BE2C (cell line): ENCODE measurements at regions not wholly inside any gene's neighbourhood (a gene's known extent, or its start where the extent isn't known, plus 50 kb on each side); places are given as distances from the start of the nearest gene placed in this dataset.
"Not testable (repeated sequence)": the region's sequence is repeated elsewhere in the genome, so short reads cannot be mapped to it uniquely, and the experiment has no call there.

Experiments
- DNase-seq: peaks from one replicate; pipeline ENCODE4 v3.0.0-alpha.2; 2020
- H3K27me3 ChIP-seq: fragments of 250-450 bp; sonication (Bioruptor Pico); 2 replicates; pipeline ENCODE4 v1.5.1; 2020; ENCODE audit warnings: mild to moderate bottlenecking
- H3K36me3 ChIP-seq: fragments of 250-450 bp; sonication (Bioruptor Pico); 2 replicates; pipeline ENCODE4 v1.5.1; 2020; ENCODE audit warnings: mild to moderate bottlenecking
- H3K4me1 ChIP-seq: fragments of 250-450 bp; sonication (Bioruptor Pico); 2 replicates; pipeline ENCODE4 v1.5.1; 2020
- H3K4me3 ChIP-seq: 2 replicates; pipeline ENCODE4 v1.5.1; 2011; ENCODE audit warnings: low read depth, low read length
- H3K9me3 ChIP-seq: fragments of 250-450 bp; sonication (Bioruptor Pico); 2 replicates; pipeline ENCODE4 v1.5.1; 2020
- CTCF ChIP-seq: IDR thresholded peaks from 2 replicates; pipeline ENCODE4 v1.5.1; 2012; ENCODE audit warnings: mild to moderate bottlenecking, low read depth, low read length

GRCh38 chr11:21975242-21975641 is 217.6 kb upstream of the ANO5 start:
- no peak overlapping the region for H3K4me3 ChIP-seq
- H3K36me3 ChIP-seq: no peaks in the 10 kb centered on the region
- TF ChIP-seq CTCF: no peak
- no peaks in the 10 kb centered on the region for H3K27me3 ChIP-seq
- DNase-seq: no peak
- no peaks in the 10 kb centered on the region for H3K9me3 ChIP-seq
- no peaks in the 10 kb centered on the region for H3K4me1 ChIP-seq

- H3K36me3 ChIP-seq: no peaks in the 10 kb centered on the region
- TF ChIP-seq CTCF: no peak
- DNase-seq: no peak
These were observed 216.7 kb upstream of the ANO5 start for GRCh38 chr11:21976210-21976609.

GRCh38 chr11:21983431-21983830 is 209.5 kb upstream of the ANO5 start:
- Histone ChIP-seq H3K9me3 (no peaks in the 10 kb centered on the region), H3K27me3 (no peaks in the 10 kb centered on the region), H3K4me1 (no peaks in the 10 kb centered on the region), H3K36me3 (no peaks in the 10 kb centered on the region), H3K4me3 (no peak overlapping the region)
- TF ChIP-seq CTCF: no peak
- DNase-seq: no peak

More at GRCh38 chr11:21976210-21976609, 216.7 kb upstream of the ANO5 start:
- H3K4me1 ChIP-seq: no peaks in the 10 kb centered on the region
- no peaks in the 10 kb centered on the region for H3K27me3 ChIP-seq
- no peak overlapping the region for H3K4me3 ChIP-seq
- no peaks in the 10 kb centered on the region for H3K9me3 ChIP-seq

GRCh38 chr11:21986361-21986760 is 206.5 kb upstream of the ANO5 start:
- TF ChIP-seq CTCF: no peak
- Histone ChIP-seq H3K27me3 (no peaks in the 10 kb centered on the region), H3K4me3 (no peak overlapping the region), H3K4me1 (no peaks in the 10 kb centered on the region), H3K9me3 (no peaks in the 10 kb centered on the region), H3K36me3 (no peaks in the 10 kb centered on the region)
- DNase-seq: no peak

GRCh38 chr11:21987261-21987660 is 205.6 kb upstream of the ANO5 start:
- no peaks in the 10 kb centered on the region for H3K4me1 ChIP-seq
- no peak for TF ChIP-seq CTCF
- no peak for DNase-seq
- H3K9me3 ChIP-seq: no peaks in the 10 kb centered on the region
- no peaks in the 10 kb centered on the region for H3K36me3 ChIP-seq
- H3K27me3 ChIP-seq: no peaks in the 10 kb centered on the region
- no peak overlapping the region for H3K4me3 ChIP-seq

GRCh38 chr11:21988477-21988876 is 204.4 kb upstream of the ANO5 start:
- H3K4me3 ChIP-seq: no peak overlapping the region
- TF ChIP-seq CTCF: peak; percentile 26
- DNase-seq: no peak

GRCh38 chr11:22001803-22002202 is 191.1 kb upstream of the ANO5 start:
- not testable (repeated sequence) for H3K36me3 ChIP-seq, H3K27me3 ChIP-seq, H3K4me3 ChIP-seq, DNase-seq, H3K4me1 ChIP-seq, H3K9me3 ChIP-seq

More at GRCh38 chr11:21988477-21988876, 204.4 kb upstream of the ANO5 start:
- Histone ChIP-seq H3K36me3 (no peaks in the 10 kb centered on the region), H3K9me3 (no peaks in the 10 kb centered on the region), H3K4me1 (no peaks in the 10 kb centered on the region), H3K27me3 (no peaks in the 10 kb centered on the region)
